Astrocyte (in vitro differentiated cells and primary cell): ENCODE measurements at regions not wholly inside any gene's neighbourhood (a gene's known extent, or its start where the extent isn't known, plus 50 kb on each side); places are given as distances from the start of the nearest gene placed in this dataset.
A peak's percentile ranks its signal among the peaks of the same experiment; 100 is the strongest.

ENCODE experiments used
- DNase-seq: peaks from one replicate; pipeline ENCODE4 v3.0.0-alpha.2; 2010; ENCODE audit warnings: low read depth
- FAIRE-seq: peaks from 2 replicates; lab custom pipeline; 2011; peaks lifted over from hg19 to GRCh38; lab: Jason Lieb, UNC
- H2AFZ ChIP-seq: 2 replicates; pipeline ENCODE4 v1.6.0; 2012; ENCODE audit warnings: low read depth, low read length, inconsistent platforms
- H3K27ac ChIP-seq: 2 replicates; pipeline ENCODE4 v1.5.1; 2011; ENCODE audit warnings: low read depth, low read length, inconsistent platforms
- H3K27me3 ChIP-seq: 2 replicates; pipeline ENCODE4 v1.6.0; 2011; ENCODE audit warnings: low read length, inconsistent platforms; ENCODE audit not compliant: insufficient read depth
- H3K36me3 ChIP-seq: 2 replicates; pipeline ENCODE4 v1.5.1; 2011; ENCODE audit warnings: low read length, inconsistent platforms; ENCODE audit not compliant: insufficient read depth
- H3K4me1 ChIP-seq: 2 replicates; pipeline ENCODE4 v1.5.1; 2011; ENCODE audit warnings: low read length, inconsistent platforms; ENCODE audit not compliant: insufficient read depth
- H3K4me2 ChIP-seq: 2 replicates; pipeline ENCODE4 v1.6.0; 2012; ENCODE audit warnings: low read length, inconsistent platforms
- H3K4me3 ChIP-seq: 2 replicates; pipeline ENCODE4 v1.5.1; 2011; ENCODE audit warnings: low read depth, mild to moderate bottlenecking, low read length, inconsistent platforms; ENCODE audit not compliant: insufficient read depth
- H3K79me2 ChIP-seq: 2 replicates; pipeline ENCODE4 v1.6.0; 2012; ENCODE audit warnings: mild to moderate bottlenecking, low read length, inconsistent platforms; ENCODE audit not compliant: insufficient read depth
- H3K9ac ChIP-seq: 2 replicates; pipeline ENCODE4 v1.6.0; 2012; ENCODE audit warnings: mild to moderate bottlenecking, low read length, inconsistent platforms
- H3K9me3 ChIP-seq: 2 replicates; pipeline ENCODE4 v1.5.1; 2012; ENCODE audit warnings: low read depth, mild to moderate bottlenecking, low read length, inconsistent platforms; ENCODE audit not compliant: insufficient read depth
- H4K20me1 ChIP-seq: 2 replicates; pipeline ENCODE4 v1.6.0; 2012; ENCODE audit warnings: low read length, inconsistent platforms; ENCODE audit not compliant: insufficient read depth
- H3K27ac Mint-ChIP-seq: one replicate; pipeline ENCODE4 v1.8.0; 2021; ENCODE audit warnings: mild to moderate bottlenecking, mixed read lengths; ENCODE audit not compliant: unreplicated experiment
- H3K27me3 Mint-ChIP-seq: one replicate; pipeline ENCODE4 v1.8.0; 2021; ENCODE audit warnings: low read depth, mixed read lengths; ENCODE audit not compliant: unreplicated experiment
- H3K36me3 Mint-ChIP-seq: one replicate; pipeline ENCODE4 v1.8.0; 2021; ENCODE audit warnings: low read depth, mixed read lengths; ENCODE audit not compliant: unreplicated experiment
- H3K4me1 Mint-ChIP-seq: one replicate; pipeline ENCODE4 v1.8.0; 2021; ENCODE audit warnings: low read depth, mixed read lengths; ENCODE audit not compliant: unreplicated experiment
- H3K4me3 Mint-ChIP-seq: one replicate; pipeline ENCODE4 v1.8.0; 2021; ENCODE audit warnings: mild to moderate bottlenecking, moderate library complexity, mixed read lengths; ENCODE audit not compliant: unreplicated experiment
- H3K9me3 Mint-ChIP-seq: one replicate; pipeline ENCODE4 v1.8.0; 2021; ENCODE audit warnings: mild to moderate bottlenecking, mixed read lengths; ENCODE audit not compliant: unreplicated experiment
- EZH2 ChIP-seq: IDR thresholded peaks from 2 replicates; pipeline ENCODE4 v1.6.1; 2012; ENCODE audit warnings: mild to moderate bottlenecking, low read length, inconsistent platforms; ENCODE audit not compliant: insufficient read depth
- TF ChIP-seq, protein P1 (sequence below): IDR thresholded peaks from 2 replicates; pipeline ENCODE4 v1.5.1; 2011; ENCODE audit warnings: low read depth, mild to moderate bottlenecking, inconsistent platforms, low read length, moderate library complexity; ENCODE audit not compliant: insufficient read depth

DNA sequence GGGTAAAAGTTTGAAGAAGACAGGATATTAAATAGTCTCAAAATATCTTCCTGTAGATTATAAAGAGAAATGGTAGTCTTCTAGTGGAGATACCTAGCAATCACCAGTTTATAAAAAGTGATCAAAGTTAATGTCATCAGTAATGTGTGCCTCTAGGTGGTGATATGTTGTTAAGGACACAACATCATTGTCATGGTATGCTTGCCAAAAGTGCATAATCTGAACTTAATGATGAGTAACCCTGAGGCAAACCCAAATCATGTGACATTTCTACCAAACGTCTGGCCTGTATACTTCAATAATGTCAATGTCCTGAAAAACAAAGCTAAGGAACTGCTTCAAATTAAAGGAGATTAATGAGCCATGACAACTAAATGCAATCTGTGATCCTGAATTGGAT lies 214.7 kb downstream of the PHLDA1 start:
- Histone ChIP-seq H3K79me2 (no peaks in the 10 kb centered on the region), H3K27me3 (no peaks in the 10 kb centered on the region), H3K36me3 (no peaks in the 10 kb centered on the region), H3K9ac (no peak overlapping the region), H2AFZ (no peak overlapping the region), H3K4me1 (peaks cover 32% of the 10 kb centered on the region), H3K9me3 (no peaks in the 10 kb centered on the region), H3K4me3 (no peak overlapping the region), H3K4me2 (no peak overlapping the region), H3K27ac (no peak overlapping the region), H4K20me1 (no peaks in the 10 kb centered on the region)
- no peak overlapping the region for H3K4me3 Mint-ChIP-seq
- H3K36me3 Mint-ChIP-seq = no peaks in the 10 kb centered on the region
- no peak for TF ChIP-seq EZH2
- TF ChIP-seq, protein P1, sequence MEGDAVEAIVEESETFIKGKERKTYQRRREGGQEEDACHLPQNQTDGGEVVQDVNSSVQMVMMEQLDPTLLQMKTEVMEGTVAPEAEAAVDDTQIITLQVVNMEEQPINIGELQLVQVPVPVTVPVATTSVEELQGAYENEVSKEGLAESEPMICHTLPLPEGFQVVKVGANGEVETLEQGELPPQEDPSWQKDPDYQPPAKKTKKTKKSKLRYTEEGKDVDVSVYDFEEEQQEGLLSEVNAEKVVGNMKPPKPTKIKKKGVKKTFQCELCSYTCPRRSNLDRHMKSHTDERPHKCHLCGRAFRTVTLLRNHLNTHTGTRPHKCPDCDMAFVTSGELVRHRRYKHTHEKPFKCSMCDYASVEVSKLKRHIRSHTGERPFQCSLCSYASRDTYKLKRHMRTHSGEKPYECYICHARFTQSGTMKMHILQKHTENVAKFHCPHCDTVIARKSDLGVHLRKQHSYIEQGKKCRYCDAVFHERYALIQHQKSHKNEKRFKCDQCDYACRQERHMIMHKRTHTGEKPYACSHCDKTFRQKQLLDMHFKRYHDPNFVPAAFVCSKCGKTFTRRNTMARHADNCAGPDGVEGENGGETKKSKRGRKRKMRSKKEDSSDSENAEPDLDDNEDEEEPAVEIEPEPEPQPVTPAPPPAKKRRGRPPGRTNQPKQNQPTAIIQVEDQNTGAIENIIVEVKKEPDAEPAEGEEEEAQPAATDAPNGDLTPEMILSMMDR = no peak
- DNase-seq (peak; percentile 61), FAIRE-seq (peak; percentile 79)
- H3K9me3 Mint-ChIP-seq = no peaks in the 10 kb centered on the region
- no peak overlapping the region for H3K27ac Mint-ChIP-seq
- peaks cover 17% of the 10 kb centered on the region for H3K4me1 Mint-ChIP-seq
- no peaks in the 10 kb centered on the region for H3K27me3 Mint-ChIP-seq

DNA sequence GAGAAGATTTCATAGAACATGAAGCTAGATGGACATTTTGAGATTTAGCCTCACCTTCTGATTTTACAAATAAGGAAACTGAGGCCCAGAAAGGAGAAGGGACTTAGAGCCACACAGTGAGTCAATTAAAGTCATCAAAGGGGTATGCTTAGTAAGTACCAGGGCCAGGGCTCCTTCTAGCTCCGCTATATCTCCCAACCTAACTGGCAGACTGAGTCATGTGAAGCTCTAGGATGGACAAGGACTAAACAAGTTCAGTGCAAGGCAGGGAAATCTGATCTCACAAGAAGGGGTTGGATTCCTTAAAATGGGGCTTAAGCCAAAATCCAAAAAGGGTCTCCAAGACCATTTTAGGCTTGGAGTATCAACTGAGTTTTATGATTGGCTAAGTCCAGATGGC lies 215.8 kb downstream of the PHLDA1 start:
- peak overlapping the region; percentile 69 for H3K27ac Mint-ChIP-seq
- H3K9me3 ChIP-seq = no peaks in the 10 kb centered on the region
- FAIRE-seq = no peak
- H3K9me3 Mint-ChIP-seq = no peaks in the 10 kb centered on the region
- peak overlapping the region; percentile 50 for H3K4me2 ChIP-seq
- peaks cover 17% of the 10 kb centered on the region for H3K4me1 Mint-ChIP-seq
- no peak for TF ChIP-seq EZH2
- TF ChIP-seq, protein P1 = no peak
- no peak overlapping the region for H3K4me3 Mint-ChIP-seq
- no peaks in the 10 kb centered on the region for H3K36me3 Mint-ChIP-seq
- peak overlapping the region; percentile 69 for H3K27ac ChIP-seq
- no peaks in the 10 kb centered on the region for H3K27me3 ChIP-seq
- H4K20me1 ChIP-seq = no peaks in the 10 kb centered on the region
- H3K36me3 ChIP-seq = no peaks in the 10 kb centered on the region
- no peak overlapping the region for H3K4me3 ChIP-seq
- H3K27me3 Mint-ChIP-seq = no peaks in the 10 kb centered on the region
- peaks cover 26% of the 10 kb centered on the region for H3K4me1 ChIP-seq
- H3K9ac ChIP-seq = peak overlapping the region; percentile 44
- H3K79me2 ChIP-seq = no peaks in the 10 kb centered on the region
- DNase-seq = peak; percentile 66
- no peak overlapping the region for H2AFZ ChIP-seq

DNA sequence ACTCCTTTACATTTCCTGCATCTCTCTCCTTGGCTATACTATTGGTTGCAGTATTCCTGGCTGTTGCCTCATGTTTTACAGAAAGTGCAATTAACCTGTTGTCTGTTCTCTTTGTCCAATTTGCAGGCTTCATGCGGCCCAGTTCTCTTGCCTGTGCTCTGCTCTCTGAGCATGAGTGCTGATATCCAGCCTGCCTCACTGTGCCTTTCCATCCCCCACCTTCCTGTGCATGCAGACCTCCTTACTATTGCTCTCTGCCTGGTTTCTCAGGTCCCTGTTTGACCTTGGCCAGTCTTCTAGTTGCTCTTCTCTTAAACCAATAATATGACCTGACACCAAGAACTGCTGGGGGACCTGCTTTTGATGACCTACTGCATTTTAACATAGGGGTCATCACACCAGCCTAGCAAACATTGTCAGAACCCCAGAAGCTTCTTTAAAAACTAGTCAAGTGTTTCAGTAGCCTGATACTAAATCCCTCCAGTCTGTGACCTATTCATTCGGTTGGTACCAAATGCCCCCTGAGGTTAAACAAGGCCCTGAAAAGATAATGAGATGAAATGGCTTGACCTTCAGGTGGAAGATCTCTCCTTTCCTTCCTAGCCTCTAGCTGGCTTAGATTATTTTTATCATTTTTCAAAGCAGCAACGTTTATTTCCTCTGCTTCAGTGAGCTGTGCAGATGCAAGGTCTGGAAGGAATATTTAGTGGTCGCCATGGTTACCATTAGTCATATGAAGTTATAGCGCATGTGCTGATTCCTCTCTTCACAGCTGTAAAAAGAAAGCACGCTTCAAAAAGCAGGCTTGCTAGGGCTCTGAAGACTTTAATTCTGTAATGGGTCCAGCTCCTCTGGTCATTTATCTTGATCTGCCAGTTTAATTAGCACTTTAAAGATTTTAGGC lies 216.5 kb downstream of the PHLDA1 start:
- no peak overlapping the region for H3K4me3 Mint-ChIP-seq
- H3K36me3 Mint-ChIP-seq = no peaks in the 10 kb centered on the region
- H3K27ac Mint-ChIP-seq = peak overlapping the region; percentile 23
- no peaks in the 10 kb centered on the region for H3K9me3 Mint-ChIP-seq
- Histone ChIP-seq H3K4me1 (peaks cover 21% of the 10 kb centered on the region), H3K4me3 (no peak overlapping the region), H3K9ac (peak overlapping the region; percentile 52), H3K79me2 (no peaks in the 10 kb centered on the region), H3K4me2 (peak overlapping the region; percentile 50), H3K36me3 (no peaks in the 10 kb centered on the region), H2AFZ (no peak overlapping the region), H3K9me3 (no peaks in the 10 kb centered on the region), H3K27me3 (no peaks in the 10 kb centered on the region), H3K27ac (peak overlapping the region; percentile 69), H4K20me1 (no peaks in the 10 kb centered on the region)
- no peak for FAIRE-seq
- H3K4me1 Mint-ChIP-seq = peaks cover 17% of the 10 kb centered on the region
- peak; percentile 97 for DNase-seq
- no peak for TF ChIP-seq EZH2
- TF ChIP-seq, protein P1 = no peak
- H3K27me3 Mint-ChIP-seq = no peaks in the 10 kb centered on the region
